ENCODE measurements at regions not wholly inside any gene's neighbourhood (a gene's known extent, or its start where the extent isn't known, plus 50 kb on each side); places are given as distances from the start of the nearest gene placed in this dataset.
"Not testable (repeated sequence)": the region's sequence is repeated elsewhere in the genome, so short reads cannot be mapped to it uniquely, and the experiment has no call there.

- TF ChIP-seq POLR2A (IDR thresholded peaks at IDR 0.05) (no peak), POLR2AphosphoS5 (IDR thresholded peaks at IDR 0.05) (no peak), EP300 (IDR thresholded peaks at IDR 0.05) (no peak), CTCF (IDR thresholded peaks at IDR 0.05) (no peak)
- Histone ChIP-seq H3K9me3 (no peaks in the 10 kb centered on the region), H3K27me3 (no peaks in the 10 kb centered on the region), H3K4me3 (no peak overlapping the region), H3K36me3 (no peaks in the 10 kb centered on the region), H3K4me1 (no peaks in the 10 kb centered on the region), H3K27ac (no peak overlapping the region)
- no peak for DNase-seq
- intact Hi-C loops (cut with DNase I) = no loop called here
- 58 to 65% methylated on average over 5 of the region's 5 CpGs for WGBS, 2 donors
Measured at GRCh38 chr5:121053055-121053985, 589.2 kb downstream of the PRR16 start.

- no peaks in the 10 kb centered on the region for H3K4me1 ChIP-seq
- no peak overlapping the region for H3K4me3 ChIP-seq
- H3K9me3 ChIP-seq = no peaks in the 10 kb centered on the region
- 44 to 70% methylated on average over 1 of the region's 1 CpG for WGBS, 2 donors
- TF ChIP-seq CTCF (IDR thresholded peaks at IDR 0.05) (no peak), EP300 (IDR thresholded peaks at IDR 0.05) (no peak), POLR2AphosphoS5 (IDR thresholded peaks at IDR 0.05) (no peak), POLR2A (IDR thresholded peaks at IDR 0.05) (no peak)
- no peaks in the 10 kb centered on the region for H3K36me3 ChIP-seq
- no peak overlapping the region for H3K27ac ChIP-seq
- no peak for DNase-seq
- H3K27me3 ChIP-seq = no peaks in the 10 kb centered on the region
- intact Hi-C loops (cut with DNase I) = no loop called here
Measured at GRCh38 chr5:121055586-121055985, 591.5 kb downstream of the PRR16 start.

GRCh38 chr5:121064241-121064640 is 600.1 kb downstream of the PRR16 start:
- H3K27ac ChIP-seq; H3K9me3 ChIP-seq; intact Hi-C loops (cut with DNase I); H3K4me3 ChIP-seq; H3K27me3 ChIP-seq; DNase-seq; H3K36me3 ChIP-seq; H3K4me1 ChIP-seq: not testable (repeated sequence)
- WGBS, 2 donors = 82 to 92% methylated on average over 23 of the region's 23 CpGs

- no peaks in the 10 kb centered on the region for H3K36me3 ChIP-seq
- no peak for DNase-seq
- H3K4me1 ChIP-seq = no peaks in the 10 kb centered on the region
- H3K27ac ChIP-seq = no peak overlapping the region
- H3K4me3 ChIP-seq = no peak overlapping the region
- TF ChIP-seq EP300 (IDR thresholded peaks at IDR 0.05) (no peak), POLR2A (IDR thresholded peaks at IDR 0.05) (no peak), CTCF (IDR thresholded peaks at IDR 0.05) (no peak), POLR2AphosphoS5 (IDR thresholded peaks at IDR 0.05) (no peak)
- WGBS, 2 donors = 75 to 82% methylated on average over 2 of the region's 2 CpGs
- H3K9me3 ChIP-seq = no peaks in the 10 kb centered on the region
- no peaks in the 10 kb centered on the region for H3K27me3 ChIP-seq
- intact Hi-C loops (cut with DNase I) = no loop called here
Measured at GRCh38 chr5:121086671-121087070, 622.6 kb downstream of the PRR16 start.

- TF ChIP-seq CTCF (IDR thresholded peaks at IDR 0.05) (no peak), EP300 (IDR thresholded peaks at IDR 0.05) (no peak), POLR2AphosphoS5 (IDR thresholded peaks at IDR 0.05) (no peak), POLR2A (IDR thresholded peaks at IDR 0.05) (no peak)
- no peaks in the 10 kb centered on the region for H3K9me3 ChIP-seq
- no peaks in the 10 kb centered on the region for H3K4me1 ChIP-seq
- intact Hi-C loops (cut with DNase I) = no loop called here
- WGBS, 2 donors = 71 to 81% methylated on average over 3 of the region's 3 CpGs
- no peaks in the 10 kb centered on the region for H3K36me3 ChIP-seq
- DNase-seq = no peak
- H3K27ac ChIP-seq = no peak overlapping the region
- H3K27me3 ChIP-seq = no peaks in the 10 kb centered on the region
- no peak overlapping the region for H3K4me3 ChIP-seq
Measured at GRCh38 chr5:121087560-121087959, 623.5 kb downstream of the PRR16 start.

All from sigmoid colon (tissue), 6 donors.